ENCODE measurements at regions not wholly inside any gene's neighbourhood (a gene's known extent, or its start where the extent isn't known, plus 50 kb on each side); places are given as distances from the start of the nearest gene placed in this dataset.

- DNase-seq: no peak
Measured at GRCh38 chr1:11338284-11338924, 65.4 kb downstream of the UBIAD1 start.

- no peak for DNase-seq
Measured at GRCh38 chr1:11339346-11340232, 66.6 kb downstream of the UBIAD1 start.

- no peak for DNase-seq
Measured at GRCh38 chr1:11340233-11340632, 67.2 kb downstream of the UBIAD1 start.

GRCh38 chr1:11341901-11342552 lies 69.0 kb downstream of the UBIAD1 start:
- no peak for DNase-seq

DNA sequence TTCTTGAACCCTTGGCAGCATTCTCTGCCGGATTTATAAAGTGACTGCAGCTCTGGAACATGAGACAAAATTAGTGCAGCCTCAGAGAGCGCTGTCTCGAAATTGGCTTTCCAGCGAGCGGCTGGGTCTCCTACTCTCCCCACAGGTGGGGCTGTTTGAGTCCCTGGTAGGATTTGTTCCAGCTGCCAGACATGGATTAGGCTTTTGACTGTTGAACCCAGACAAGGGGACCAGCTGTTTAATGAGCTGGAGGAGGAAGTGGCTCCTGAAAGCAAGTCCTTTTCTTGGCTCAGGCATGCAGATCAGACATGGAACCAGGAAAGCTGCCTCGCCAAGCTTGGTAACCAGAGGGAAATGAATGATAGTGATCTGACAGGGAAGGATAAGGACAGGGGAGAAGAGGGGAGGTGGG lies 69.6 kb downstream of the UBIAD1 start:
- no peak for DNase-seq

DNA sequence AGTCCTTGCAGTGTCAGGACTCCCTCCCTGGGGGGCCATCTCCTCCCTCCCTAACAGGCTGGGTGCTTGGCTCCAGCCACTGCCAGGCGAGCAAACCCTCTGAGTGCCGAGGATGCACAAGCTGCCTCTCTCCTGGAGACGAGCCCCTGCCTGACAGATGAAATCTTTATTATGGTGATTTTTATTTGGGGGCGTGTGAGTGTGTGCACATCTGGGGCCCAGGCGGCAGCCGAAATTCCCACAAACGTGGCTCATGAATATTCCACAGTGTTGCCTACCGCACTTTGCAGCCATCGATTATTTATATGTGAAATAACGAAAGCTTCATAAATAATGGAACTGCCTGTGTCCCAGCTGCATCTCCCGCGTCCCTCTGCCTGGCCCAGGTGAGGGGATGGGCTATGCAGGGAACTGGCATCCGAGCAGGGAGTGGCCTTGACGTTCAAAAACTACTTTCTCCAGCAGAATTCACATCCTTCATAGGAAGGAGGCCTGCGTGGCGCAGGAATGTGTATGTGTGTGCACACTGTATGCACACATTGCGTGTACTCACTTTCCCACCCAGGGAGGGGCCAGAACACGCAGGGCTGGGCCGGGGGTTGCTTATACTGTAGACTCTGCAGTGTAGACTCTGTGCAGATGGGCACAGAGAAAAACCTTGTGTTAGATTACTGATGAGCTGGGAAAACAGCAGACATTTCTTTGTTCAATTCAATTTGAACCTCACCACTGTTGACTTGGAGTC lies 73.1 kb downstream of the UBIAD1 start:
- no peak for DNase-seq

DNA sequence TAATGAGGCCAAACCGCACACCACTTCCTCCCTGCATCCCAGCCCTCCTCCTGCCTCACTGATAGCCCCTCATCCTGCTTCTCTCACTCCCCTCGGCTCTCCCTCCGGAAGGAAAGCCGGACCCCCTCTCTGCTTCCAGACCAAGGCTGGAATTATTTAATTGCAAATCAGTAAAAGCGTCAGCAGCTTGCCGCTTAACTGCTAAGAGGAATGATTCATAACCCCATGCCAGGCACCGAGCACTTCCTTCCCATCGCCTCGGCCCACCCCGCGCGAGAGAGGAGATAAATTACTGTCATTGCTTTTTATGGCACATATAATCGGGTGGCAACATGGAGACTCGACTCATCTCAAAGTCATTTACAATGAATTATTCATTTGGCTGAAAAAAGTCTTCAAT lies 77.3 kb downstream of the UBIAD1 start:
- no peak for DNase-seq

DNA sequence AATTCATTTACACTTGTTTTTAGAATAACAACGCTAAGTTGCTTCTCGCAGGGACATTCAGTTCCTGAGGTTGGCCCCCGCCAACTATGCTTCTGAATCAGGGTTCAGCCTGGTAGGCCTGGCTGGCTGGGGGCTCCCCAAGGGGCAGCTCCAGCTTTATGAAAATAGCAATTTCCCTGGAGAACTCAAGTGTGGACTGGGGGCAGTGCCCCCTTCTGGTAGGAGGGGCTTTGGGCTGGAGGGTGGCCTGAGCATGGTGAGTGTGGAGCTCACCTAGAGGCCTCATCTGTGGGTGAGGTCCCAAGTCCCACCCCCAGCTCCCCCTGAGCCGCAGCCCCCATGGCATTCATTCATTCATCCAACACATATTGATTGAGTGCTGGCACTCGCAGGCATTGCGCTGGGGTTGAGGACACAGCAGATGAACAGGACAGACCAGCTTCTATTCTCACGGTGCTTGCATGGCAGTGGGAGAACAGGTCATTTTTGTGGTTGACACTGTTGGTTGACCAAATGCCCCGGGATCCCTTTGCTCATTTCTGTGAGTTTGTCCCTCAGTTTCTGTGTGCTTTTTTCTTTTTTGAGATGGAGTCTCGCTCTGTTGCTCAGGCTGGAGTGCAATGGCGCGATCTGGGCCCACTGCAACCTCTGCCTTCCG lies 79.2 kb downstream of the UBIAD1 start:
- DNase-seq: no peak

DNA sequence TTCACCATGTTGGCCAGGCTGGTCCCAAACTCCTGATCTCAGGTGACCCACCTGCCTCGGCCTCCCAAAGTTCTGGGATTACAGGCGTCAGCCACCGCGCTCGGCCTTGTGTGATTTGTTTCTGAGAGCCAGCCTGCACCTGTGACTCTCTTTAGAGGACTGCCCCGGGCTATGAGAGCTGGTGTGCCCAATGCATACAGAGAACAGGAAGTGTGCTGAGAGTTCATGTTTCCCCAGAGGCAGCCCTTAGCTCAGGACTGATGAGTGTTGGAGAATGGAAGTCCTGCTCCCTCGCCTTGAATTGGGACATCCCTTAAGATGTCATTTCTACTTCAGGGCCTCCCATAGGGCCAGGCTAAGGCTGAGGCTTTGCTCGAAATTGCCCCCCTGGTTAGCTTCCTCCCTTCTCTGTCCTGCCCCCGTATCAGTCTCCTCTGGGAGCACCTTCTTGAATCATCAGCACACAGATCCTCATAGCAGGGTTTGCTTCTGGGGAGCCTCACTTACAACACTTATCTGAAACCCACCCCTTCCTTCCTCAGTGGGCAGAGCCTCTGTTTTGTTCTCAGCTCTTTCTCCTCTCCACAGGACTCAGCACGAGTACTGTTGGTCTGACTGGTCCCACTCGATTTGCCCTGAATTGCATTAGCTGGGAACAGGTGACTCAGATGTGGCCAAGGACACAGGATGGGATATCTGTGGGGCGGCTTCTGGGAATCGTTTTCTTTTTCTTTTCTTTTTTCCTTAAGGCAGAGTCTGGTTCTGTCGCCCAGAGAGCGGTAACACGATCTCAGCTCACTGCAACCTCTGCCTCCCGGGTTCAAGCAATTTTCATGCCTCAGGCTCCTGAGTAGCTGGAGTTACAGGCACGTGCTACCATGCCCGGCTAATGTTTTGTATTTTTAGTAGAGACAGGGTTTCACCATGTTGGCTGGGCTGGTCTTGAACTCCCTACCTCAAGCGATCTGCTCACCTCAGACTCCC lies 80.1 kb downstream of the UBIAD1 start:
- DNase-seq: no peak

DNA sequence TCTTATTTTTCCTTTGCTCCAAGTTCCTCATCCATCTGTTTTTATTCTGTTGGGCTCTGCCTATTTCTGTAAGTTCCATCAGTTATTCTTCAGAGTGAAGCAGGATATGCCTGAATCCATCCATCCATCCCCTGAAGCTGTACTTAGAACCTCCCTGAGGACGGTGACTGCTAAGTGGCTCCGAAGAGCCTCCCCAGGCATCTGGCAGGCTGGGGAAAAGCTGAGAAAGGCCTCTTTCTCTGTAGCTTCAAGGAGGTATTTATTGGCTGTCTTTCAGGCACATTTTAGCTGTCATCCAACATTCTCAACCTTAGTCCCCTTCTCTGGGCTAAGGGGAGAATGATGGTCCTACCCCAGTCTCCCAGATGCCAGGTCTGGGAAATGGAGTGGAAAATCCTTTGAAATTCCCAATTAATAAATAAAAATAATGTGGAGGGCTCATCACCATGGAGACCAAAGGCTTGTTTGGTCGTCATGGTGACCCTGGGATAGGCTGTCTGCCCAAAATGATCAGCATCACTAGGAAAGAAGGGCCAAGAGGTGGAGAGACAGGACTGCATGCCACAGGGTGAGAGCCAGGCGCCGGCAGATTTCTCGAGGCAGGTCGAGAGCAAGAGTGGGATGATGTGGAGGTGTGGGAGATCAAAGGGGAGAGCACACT lies 82.0 kb downstream of the UBIAD1 start:
- DNase-seq: no peak

DNA sequence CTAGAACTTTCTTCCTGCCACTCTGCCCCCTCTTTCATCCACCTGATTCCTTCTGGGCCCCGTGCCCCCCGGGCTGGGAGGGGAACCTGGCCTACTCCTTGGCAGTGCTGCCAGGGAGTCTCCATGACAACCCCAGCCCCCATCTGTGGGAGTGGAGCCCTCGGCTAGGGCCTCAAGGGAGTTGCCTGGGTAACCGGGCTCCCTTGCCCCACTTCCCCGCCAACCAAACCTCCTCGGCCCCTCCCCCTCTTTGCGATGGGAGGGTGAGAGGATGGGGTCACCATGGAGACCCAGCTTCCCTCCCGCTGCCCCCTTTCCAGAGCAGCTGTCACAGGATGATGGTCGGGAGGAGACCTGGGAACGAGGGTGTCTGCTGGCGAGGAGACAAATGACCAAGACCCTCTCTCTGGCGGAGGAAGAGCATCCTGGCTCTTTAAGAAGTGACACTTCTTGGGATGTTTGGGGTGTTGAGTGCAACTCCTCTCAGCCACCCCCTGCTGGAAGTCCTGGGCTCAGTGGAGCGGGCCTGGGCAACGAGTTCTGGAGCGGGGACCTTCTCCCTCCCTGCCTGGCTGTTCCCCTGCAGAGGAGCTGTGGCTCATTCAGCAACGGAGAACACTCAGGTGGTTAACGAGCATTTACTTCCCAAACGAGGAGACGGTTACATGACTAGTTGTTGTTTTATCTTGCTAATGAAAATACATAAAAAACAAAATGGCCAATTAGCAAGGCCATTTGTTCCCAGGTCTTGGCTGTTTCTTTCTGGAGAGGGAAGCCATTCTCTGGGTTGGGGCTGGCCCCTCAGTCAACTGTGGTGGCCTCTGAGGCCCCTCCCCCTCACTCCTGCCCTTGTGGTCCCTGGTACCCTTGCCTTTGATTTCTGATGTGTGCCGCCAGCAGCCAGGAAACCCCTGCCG lies 82.8 kb downstream of the UBIAD1 start:
- no peak for DNase-seq

DNA sequence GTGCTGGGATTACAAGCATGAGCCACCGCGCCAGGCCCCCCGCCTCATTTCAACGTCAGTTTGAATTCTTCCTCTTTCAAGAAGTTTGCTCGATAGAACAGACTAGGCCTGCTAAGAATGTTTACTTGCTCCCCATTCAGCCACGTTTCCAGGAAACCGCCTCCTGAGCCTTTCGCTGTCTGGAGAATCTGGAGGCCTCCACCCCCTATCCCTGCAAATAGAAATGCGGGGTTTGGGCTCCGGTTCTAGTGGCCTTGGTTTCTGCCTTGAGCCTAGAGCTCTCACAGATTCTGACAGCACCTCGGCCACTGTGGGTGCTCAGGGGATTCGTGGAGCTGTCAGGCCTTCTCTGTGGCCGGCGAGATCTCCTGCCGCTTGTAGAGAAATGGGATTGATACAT lies 84.3 kb downstream of the UBIAD1 start:
- DNase-seq: no peak

DNA sequence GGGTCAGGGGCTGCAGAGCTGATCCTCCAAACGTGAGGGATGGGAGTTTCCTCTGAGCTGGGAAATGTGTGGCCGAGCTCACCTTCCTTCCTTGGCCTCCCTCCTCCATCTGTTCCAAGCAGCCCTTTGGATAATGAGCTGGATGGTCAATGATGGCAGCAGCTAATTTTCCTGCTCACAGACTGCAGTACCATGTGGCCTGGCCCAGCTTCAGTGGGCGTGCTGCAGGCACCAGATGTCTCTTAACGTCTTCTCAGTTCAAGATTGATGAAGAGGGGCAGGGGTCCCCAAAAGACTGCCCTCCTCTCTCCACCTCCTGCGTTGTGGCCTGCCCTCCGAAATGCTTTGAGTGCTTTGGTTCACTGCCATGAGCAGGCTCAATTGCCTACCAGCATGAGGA lies 86.0 kb downstream of the UBIAD1 start:
- DNase-seq: no peak

GRCh38 chr1:11362547-11363021 lies 89.6 kb downstream of the UBIAD1 start:
- DNase-seq: no peak

DNA sequence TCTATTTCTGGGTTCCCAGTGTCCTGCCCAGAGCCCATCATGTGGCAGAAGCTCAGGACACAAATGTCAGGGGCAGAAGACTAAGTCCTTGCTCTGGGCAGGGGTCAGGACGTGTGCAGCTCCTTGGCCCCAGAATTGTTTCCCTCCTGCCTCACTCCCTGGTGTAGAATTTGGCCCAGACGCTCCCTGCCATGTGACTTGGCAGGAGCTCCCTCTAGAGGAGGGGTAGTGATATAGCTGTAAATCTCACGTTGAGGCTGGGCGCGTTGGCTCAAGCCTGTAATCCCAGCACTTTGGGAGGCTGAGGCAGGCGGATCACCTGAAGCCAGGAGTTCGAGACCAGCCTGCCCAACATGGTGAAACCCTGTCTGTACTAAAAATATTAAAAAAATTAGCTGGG lies 91.2 kb downstream of the UBIAD1 start:
- DNase-seq: no peak

DNA sequence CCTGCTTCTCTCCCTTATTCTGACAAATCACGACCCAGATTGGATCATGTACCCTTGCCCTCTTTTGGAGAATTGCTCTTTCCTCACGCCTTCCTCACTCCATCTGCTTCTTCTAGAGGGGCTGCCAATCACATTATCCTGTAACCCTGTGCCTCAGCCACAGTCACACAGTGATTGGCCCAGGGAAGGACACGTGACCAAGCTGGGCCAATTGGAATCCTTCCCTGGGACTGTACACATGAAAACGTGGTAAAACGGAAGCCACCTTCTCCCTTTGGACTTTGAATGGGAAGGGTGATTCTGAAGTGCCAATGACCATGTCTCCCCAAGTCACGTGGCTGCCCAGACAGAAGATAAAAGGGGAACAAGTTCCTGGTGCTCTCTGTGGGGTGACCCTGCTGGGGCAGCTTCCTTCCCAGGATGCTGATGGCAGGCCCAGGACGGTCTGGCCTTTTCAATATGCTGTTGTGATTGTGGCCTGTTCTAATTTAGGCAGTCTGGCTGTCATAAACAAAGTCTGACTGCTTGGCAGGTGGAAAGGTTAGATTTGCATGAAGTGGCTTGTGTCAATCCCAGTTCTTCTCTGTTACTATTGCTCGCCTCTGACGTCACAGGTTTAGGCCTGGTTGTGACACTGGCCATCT lies 92.9 kb downstream of the UBIAD1 start:
- DNase-seq: no peak

DNA sequence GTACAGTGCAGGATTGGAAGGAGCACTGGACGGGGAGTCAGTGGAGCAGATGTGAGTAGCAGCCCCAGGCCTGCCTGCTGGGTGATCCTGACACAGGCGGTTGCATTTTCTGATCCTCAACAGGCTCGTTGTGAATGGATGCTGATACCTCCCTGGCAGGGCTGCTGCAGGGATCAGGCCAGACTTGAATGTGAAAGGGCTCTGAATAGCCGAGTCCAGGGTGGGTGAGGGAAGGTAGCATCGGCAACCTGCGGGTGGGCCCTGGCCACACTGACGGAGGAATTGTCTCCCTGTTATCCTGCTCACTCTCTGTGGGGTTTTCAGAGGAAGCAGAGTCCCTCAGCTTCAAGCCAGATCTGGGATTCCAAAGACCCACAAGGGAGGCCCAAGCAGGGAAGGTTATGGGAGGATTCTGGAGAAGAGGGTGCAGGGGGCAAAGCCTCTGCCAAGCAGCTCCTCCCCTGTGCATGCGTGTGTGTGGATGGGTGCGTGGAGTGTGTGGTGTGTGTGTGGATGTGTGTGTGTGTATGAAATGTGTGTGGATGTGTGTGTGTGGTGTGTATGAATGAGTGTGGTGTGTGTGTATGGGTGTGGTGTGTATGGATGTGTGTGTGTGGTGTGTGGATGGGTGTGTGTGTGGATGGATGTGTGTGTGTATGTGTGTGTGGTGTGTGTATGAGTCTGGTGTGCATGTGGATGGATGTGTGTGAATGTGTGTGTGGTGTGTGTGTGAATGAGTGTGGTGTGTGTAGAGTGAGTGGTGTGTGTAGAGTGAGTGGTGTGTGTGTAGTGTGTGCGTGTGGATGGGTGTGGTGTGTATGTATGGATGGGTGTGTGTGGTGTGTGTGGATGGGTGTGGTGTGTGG lies 100.3 kb downstream of the UBIAD1 start:
- no peak for DNase-seq

All from CD4-positive, alpha-beta T cell treated with Interleukin-17A for 4 hours (primary cell).